PC-9 (cell line): ENCODE measurements at regions not wholly inside any gene's neighbourhood (a gene's known extent, or its start where the extent isn't known, plus 50 kb on each side); places are given as distances from the start of the nearest gene placed in this dataset.

ENCODE experiments used
- BruUV-seq: library from RNA; stranded (reverse); fragments of 400-500 nt; replicated peaks from 2 replicates; lab custom pipeline; 2021; lab: Mats Ljungman, UMichigan
- CTCF ChIA-PET: fragments of 300-600 bp; sonication (Branson Sonifier 250); formaldehyde crosslinking; loops from one replicate; lab custom pipeline; 2022; ENCODE audit warnings: antibody characterized with exemption; lab: Charles Lee
- POLR2A ChIA-PET: fragments of 300-600 bp; sonication (Branson Sonifier 250); formaldehyde crosslinking; loops from one replicate; lab custom pipeline; 2022; ENCODE audit warnings: antibody characterized with exemption; ENCODE audit not compliant: unreplicated experiment; lab: Charles Lee
- DNase-seq, 2 experiments: peaks; one replicate each; pipeline versions ENCODE4 v3.0.0 to v3.0.0-alpha.2; 2015 to 2022; ENCODE audit warnings: mixed read lengths in 1 of 2
- H2AFZ ChIP-seq: fragments of 200-600 bp; sonication (generic); 2 replicates; pipeline ENCODE4 v1.8.1; 2017; ENCODE audit warnings: antibody characterized with exemption
- H3F3A ChIP-seq: fragments of 200-600 bp; sonication (generic); 2 replicates; pipeline ENCODE4 v1.8.1; 2017; ENCODE audit warnings: antibody characterized with exemption, mild to moderate bottlenecking, low read depth; ENCODE audit not compliant: insufficient read depth
- H3K27ac ChIP-seq: fragments of 200-600 bp; sonication (generic); 2 replicates; pipeline ENCODE4 v1.6.1; 2016; ENCODE audit warnings: mixed run types
- H3K27me3 ChIP-seq: fragments of 200-600 bp; sonication (generic); 2 replicates; pipeline ENCODE4 v1.6.1; 2016; ENCODE audit warnings: low read depth, mixed run types; ENCODE audit not compliant: insufficient read depth
- H3K36me3 ChIP-seq: fragments of 200-600 bp; sonication (generic); 2 replicates; pipeline ENCODE4 v1.6.1; 2016; ENCODE audit warnings: low read depth, mixed run types
- H3K4me1 ChIP-seq: fragments of 200-600 bp; sonication (generic); replicated peaks from 2 replicates; pipeline ENCODE4 v1.6.1; 2016; ENCODE audit warnings: mixed run types; ENCODE audit not compliant: insufficient read depth
- H3K4me2 ChIP-seq: fragments of 200-600 bp; sonication (generic); 2 replicates; pipeline ENCODE4 v1.6.1; 2017; ENCODE audit warnings: mixed run types
- H3K4me3 ChIP-seq: fragments of 200-600 bp; sonication (generic); 2 replicates; pipeline ENCODE4 v1.6.1; 2016; ENCODE audit warnings: mixed run types
- H3K79me2 ChIP-seq: fragments of 200-600 bp; sonication (generic); 2 replicates; pipeline ENCODE4 v1.6.1; 2017; ENCODE audit warnings: low read depth, mixed run types
- H3K9me2 ChIP-seq: fragments of 200-600 bp; sonication (generic); 2 replicates; pipeline ENCODE4 v1.8.1; 2017; ENCODE audit warnings: mild to moderate bottlenecking; ENCODE audit not compliant: insufficient read depth
- H3K9me3 ChIP-seq: fragments of 200-600 bp; sonication (generic); 2 replicates; pipeline ENCODE4 v1.8.1; 2016; ENCODE audit warnings: low read depth; ENCODE audit not compliant: insufficient read depth
- H4K20me1 ChIP-seq: fragments of 200-600 bp; sonication (generic); 2 replicates; pipeline ENCODE4 v1.8.1; 2017; ENCODE audit not compliant: insufficient read depth
- EZH2 ChIP-seq: fragments of 200-600 bp; sonication (generic); IDR thresholded peaks from 2 replicates; pipeline ENCODE4 v1.8.0; 2017; ENCODE audit warnings: antibody characterized with exemption, low read depth
- intact Hi-C: fragments of 100-400 bp; cut with micrococcal nuclease; formaldehyde crosslinking; loops from one replicate; pipeline ENCODE4 v1.10.0; 2022; ENCODE audit not compliant: unreplicated experiment
- TF ChIP-seq, protein P1 (sequence below): fragments of 200-600 bp; sonication (generic); conservative IDR thresholded peaks from 2 replicates; pipeline ENCODE4 v1.6.1; 2017; ENCODE audit warnings: mixed run types, antibody characterized with exemption, mild to moderate bottlenecking, moderate library complexity

- Histone ChIP-seq H3K4me2 (no peak overlapping the region), H3K79me2 (no peaks in the 10 kb centered on the region), H4K20me1 (no peaks in the 10 kb centered on the region), H3K4me3 (no peak overlapping the region), H3K9me2 (no peaks in the 10 kb centered on the region), H3K36me3 (no peaks in the 10 kb centered on the region), H3K27me3 (no peaks in the 10 kb centered on the region), H3K4me1 (peaks cover under 1% of the 10 kb centered on the region; the same call in 1 of the 2 replicates), H3K27ac (no peak overlapping the region), H2AFZ (no peak overlapping the region), H3F3A (no peaks in the 10 kb centered on the region), H3K9me3 (no peaks in the 10 kb centered on the region)
- DNase-seq: no peak
- no TSS peak for BruUV-seq
- intact Hi-C loops: no loop called here
- ChIA-PET CTCF (no interaction called here), POLR2A (no interaction called here)
- no peak for TF ChIP-seq EZH2
- TF ChIP-seq, protein P1, sequence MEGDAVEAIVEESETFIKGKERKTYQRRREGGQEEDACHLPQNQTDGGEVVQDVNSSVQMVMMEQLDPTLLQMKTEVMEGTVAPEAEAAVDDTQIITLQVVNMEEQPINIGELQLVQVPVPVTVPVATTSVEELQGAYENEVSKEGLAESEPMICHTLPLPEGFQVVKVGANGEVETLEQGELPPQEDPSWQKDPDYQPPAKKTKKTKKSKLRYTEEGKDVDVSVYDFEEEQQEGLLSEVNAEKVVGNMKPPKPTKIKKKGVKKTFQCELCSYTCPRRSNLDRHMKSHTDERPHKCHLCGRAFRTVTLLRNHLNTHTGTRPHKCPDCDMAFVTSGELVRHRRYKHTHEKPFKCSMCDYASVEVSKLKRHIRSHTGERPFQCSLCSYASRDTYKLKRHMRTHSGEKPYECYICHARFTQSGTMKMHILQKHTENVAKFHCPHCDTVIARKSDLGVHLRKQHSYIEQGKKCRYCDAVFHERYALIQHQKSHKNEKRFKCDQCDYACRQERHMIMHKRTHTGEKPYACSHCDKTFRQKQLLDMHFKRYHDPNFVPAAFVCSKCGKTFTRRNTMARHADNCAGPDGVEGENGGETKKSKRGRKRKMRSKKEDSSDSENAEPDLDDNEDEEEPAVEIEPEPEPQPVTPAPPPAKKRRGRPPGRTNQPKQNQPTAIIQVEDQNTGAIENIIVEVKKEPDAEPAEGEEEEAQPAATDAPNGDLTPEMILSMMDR: no peak
These were observed 270.3 kb downstream of the TXNL1 start for GRCh38 chr18:56368066-56368465.

DNA sequence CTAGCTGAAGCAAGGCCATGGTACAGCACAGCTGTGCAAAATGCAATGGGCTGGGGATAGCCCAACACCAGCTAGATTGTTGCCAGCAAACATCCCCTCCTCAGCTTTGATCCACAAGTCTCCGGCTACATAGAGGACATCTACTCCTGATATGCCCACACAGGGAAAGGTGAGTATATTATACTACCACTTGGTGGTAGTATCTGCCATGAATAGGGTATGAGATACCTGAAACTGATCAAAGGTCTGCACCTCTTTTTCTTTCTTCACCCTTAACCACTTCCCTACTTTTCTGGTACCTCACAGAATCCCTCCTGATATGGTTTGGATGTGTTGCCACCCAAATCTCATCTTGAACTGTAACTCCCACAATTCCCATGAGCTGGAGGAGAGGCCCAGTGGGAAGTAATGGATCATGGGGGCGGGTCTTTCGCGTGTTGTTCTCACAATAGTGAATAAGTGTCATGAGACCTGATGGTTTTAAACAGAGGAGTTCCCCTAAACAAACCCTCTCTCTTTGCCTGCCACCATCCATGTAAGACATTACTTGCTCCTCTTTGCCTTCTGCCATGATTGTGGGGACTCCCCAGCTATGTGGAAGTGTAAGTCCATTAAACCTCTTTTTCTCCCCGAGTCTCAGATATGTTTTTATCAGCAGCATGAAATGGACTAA, 279.6 kb downstream of the TXNL1 start:
- Histone ChIP-seq H3K79me2 (no peaks in the 10 kb centered on the region), H3K27ac (no peak overlapping the region), H3K4me1 (no peaks in the 10 kb centered on the region), H3K4me3 (no peak overlapping the region), H3F3A (no peaks in the 10 kb centered on the region), H3K27me3 (no peaks in the 10 kb centered on the region), H2AFZ (no peak overlapping the region), H3K9me3 (0 out of 2 replicates have a peak, but pooled peaks cover 7% of the 10 kb centered on the region), H3K36me3 (no peaks in the 10 kb centered on the region), H3K9me2 (no peaks in the 10 kb centered on the region), H4K20me1 (no peaks in the 10 kb centered on the region), H3K4me2 (no peak overlapping the region)
- TF ChIP-seq EZH2: no peak
- TF ChIP-seq, protein P1: peak; percentile 56
- no TSS peak for BruUV-seq
- intact Hi-C loops: no loop called here
- DNase-seq: no peak
- ChIA-PET CTCF (interaction anchor here (0.6 kb wide), 1 partner anchor 18 kb away, joined by 3 read pairs; no protein-coding TSS in a partner anchor), POLR2A (no interaction called here)

DNA sequence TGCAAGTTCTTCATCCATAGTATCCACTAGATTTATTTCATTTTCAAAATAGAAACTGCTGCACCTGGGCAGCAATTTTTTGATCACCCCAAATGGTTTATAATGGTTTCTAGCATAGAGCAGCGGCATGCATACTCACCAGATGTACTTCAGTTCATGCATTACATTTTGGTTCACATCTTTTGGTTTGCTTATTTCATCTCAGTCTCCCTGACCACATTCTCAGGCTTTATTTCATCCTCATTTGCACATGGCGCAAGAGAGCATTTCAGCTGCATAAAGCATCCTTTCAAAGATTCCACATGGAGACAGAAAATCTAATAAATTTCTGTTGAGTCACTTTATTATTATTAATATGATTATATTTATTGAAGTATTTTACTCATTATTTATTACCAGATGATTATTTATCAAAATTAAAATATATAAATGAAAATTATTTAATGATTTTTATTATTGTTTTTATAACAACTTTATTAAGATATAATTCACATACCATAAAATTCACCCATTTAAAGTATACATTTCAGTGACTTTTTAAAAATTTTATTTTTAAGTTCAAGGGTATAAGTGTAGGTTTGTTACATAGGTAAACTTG, 284.6 kb downstream of the TXNL1 start:
- Histone ChIP-seq H2AFZ (no peak overlapping the region), H3K27me3 (no peaks in the 10 kb centered on the region), H3F3A (no peaks in the 10 kb centered on the region), H3K36me3 (no peaks in the 10 kb centered on the region), H3K27ac (no peak overlapping the region), H3K9me2 (no peaks in the 10 kb centered on the region), H4K20me1 (no peaks in the 10 kb centered on the region), H3K79me2 (no peaks in the 10 kb centered on the region), H3K4me3 (no peak overlapping the region), H3K4me2 (no peak overlapping the region), H3K9me3 (0 out of 2 replicates have a peak, but pooled peaks cover 3% of the 10 kb centered on the region), H3K4me1 (no peaks in the 10 kb centered on the region)
- CTCF ChIA-PET: no interaction called here
- no TSS peak for BruUV-seq
- intact Hi-C loops: no loop called here
- no peak for TF ChIP-seq EZH2
- TF ChIP-seq, protein P1: no peak
- no peak for DNase-seq
- POLR2A ChIA-PET: no interaction called here
